ENCODE measurements at regions not wholly inside any gene's neighbourhood (a gene's known extent, or its start where the extent isn't known, plus 50 kb on each side); places are given as distances from the start of the nearest gene placed in this dataset.
"Not testable (repeated sequence)": the region's sequence is repeated elsewhere in the genome, so short reads cannot be mapped to it uniquely, and the experiment has no call there.

GRCh38 chr7:73058-73331 lies 119.4 kb upstream of the FAM20C start:
- H3K4me3 ChIP-seq; H3K27me3 ChIP-seq (ENCODE audit: insufficient read depth in 3 of 3, low read length in 2 of 3); H3K9me3 ChIP-seq; intact Hi-C loops (cut with DNase I); H3K27ac ChIP-seq; DNase-seq; H3K4me1 ChIP-seq; ATAC-seq; H3K36me3 ChIP-seq (ENCODE audit: insufficient read depth in 1 of 2, low read depth in 1 of 2): not testable (repeated sequence)
- WGBS, 3 donors: 50 to 89% (median 71%) methylated on average over 1 of the region's 5 CpGs

GRCh38 chr7:74008-74540 lies 118.3 kb upstream of the FAM20C start:
- peak in 1 of 2 donors; percentile 9 for DNase-seq
- ATAC-seq; H3K36me3 ChIP-seq (ENCODE audit: insufficient read depth in 1 of 2, low read depth in 1 of 2); H3K27me3 ChIP-seq (ENCODE audit: insufficient read depth in 3 of 3, low read length in 2 of 3); H3K4me1 ChIP-seq; H3K27ac ChIP-seq; H3K4me3 ChIP-seq; H3K9me3 ChIP-seq; intact Hi-C loops (cut with DNase I): not testable (repeated sequence)
- 52 to 72% (median 62%) methylated on average over 4 of the region's 4 CpGs for WGBS, 3 donors

DNA sequence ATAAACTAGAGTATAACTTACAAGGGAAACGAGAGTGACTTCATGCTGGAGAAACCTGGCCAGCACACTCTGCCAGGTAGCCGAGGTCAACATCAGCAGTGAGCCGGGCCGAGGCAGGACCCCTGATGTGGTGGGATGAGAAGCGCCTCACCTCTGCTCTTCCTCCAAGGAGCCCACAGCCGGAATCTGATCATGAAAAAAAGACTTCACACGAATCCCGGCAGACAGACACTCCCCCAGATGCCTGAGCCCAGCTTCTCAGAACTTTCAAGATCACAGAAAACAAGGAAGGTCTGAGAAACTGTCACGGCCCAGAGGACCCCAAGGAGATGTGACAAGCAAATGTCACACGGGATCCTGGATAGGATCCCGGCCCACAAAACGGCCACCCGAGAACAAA lies 116.9 kb upstream of the FAM20C start:
- H3K27ac ChIP-seq; H3K9me3 ChIP-seq; H3K4me1 ChIP-seq; ATAC-seq; H3K4me3 ChIP-seq; H3K36me3 ChIP-seq (ENCODE audit: insufficient read depth in 1 of 2, low read depth in 1 of 2); DNase-seq; intact Hi-C loops (cut with DNase I); H3K27me3 ChIP-seq (ENCODE audit: insufficient read depth in 3 of 3, low read length in 2 of 3): not testable (repeated sequence)
- WGBS, 3 donors: 80% methylated on average over 13 of the region's 13 CpGs

GRCh38 chr7:76202-76601 lies 116.2 kb upstream of the FAM20C start:
- H3K9me3 ChIP-seq; H3K27ac ChIP-seq; DNase-seq; intact Hi-C loops (cut with DNase I); H3K36me3 ChIP-seq (ENCODE audit: insufficient read depth in 1 of 2, low read depth in 1 of 2); H3K4me3 ChIP-seq; H3K4me1 ChIP-seq; ATAC-seq; H3K27me3 ChIP-seq (ENCODE audit: insufficient read depth in 3 of 3, low read length in 2 of 3): not testable (repeated sequence)
- 35% methylated on average over 4 to 8 of the region's 11 CpGs; no CpG with 5 or more reads in 1 of the 3 donors for WGBS, 3 donors

DNA sequence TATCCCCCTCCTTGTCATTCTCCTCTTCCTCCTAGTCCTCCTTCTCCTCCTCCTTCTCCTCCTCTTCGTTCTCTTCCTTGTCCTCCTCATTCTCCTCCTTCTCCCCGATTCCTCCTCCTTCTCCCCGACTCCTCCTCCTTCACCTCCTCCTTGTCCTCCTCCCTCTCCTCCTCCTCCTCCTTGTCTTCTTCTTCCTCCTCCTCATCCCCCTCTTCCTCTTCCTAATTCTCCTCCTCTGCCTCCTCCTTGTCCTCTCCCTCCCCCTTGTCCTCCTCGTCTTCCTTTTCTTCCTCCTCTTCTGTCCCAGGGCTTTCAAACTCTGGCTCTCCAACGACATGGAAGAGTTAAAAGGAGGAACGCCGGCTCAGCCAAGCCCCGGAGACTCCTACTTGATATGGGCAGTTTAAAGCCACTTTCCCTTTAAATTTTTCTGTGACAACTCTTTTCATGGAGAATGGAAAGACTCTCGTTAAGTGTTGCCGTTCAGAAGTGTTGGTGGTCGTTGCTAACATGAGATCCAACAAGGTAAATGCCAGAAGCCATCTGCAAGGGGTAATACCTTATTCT lies 115.5 kb upstream of the FAM20C start:
- DNase-seq; H3K4me3 ChIP-seq; H3K27me3 ChIP-seq (ENCODE audit: insufficient read depth in 3 of 3, low read length in 2 of 3); H3K4me1 ChIP-seq; intact Hi-C loops (cut with DNase I); H3K36me3 ChIP-seq (ENCODE audit: insufficient read depth in 1 of 2, low read depth in 1 of 2); H3K9me3 ChIP-seq; H3K27ac ChIP-seq; ATAC-seq: not testable (repeated sequence)
- WGBS, 3 donors: 37 to 45% (median 42%) methylated on average over 6 to 10 of the region's 11 CpGs

DNA sequence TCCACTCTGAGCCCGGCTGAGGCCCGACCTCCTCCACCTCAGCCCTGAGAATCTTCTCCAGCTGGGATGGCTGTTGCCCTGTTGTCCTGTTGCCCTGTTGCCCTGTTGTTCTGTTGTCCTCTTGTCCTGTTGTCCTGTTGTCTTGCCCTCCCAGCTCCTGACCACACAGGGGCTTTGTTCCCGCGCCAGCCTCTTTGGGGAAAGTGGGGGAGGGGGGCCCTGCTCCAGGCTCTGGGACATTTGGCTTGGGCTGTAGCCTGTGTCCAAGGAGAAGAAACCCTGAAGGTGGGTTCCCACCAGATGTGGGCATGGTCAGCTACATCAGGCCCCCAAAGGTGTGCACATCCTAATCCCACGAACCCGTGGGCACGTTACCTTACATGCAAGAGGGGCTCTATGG lies 113.5 kb upstream of the FAM20C start:
- H3K27ac ChIP-seq; H3K4me1 ChIP-seq; H3K27me3 ChIP-seq (ENCODE audit: insufficient read depth in 3 of 3, low read length in 2 of 3); intact Hi-C loops (cut with DNase I); H3K4me3 ChIP-seq; H3K9me3 ChIP-seq; ATAC-seq; H3K36me3 ChIP-seq (ENCODE audit: insufficient read depth in 1 of 2, low read depth in 1 of 2): not testable (repeated sequence)
- WGBS, 3 donors: 83 to 92% (median 92%) methylated on average over 5 to 6 of the region's 7 CpGs
- DNase-seq: peak in 1 of 2 donors; percentile 36

DNA sequence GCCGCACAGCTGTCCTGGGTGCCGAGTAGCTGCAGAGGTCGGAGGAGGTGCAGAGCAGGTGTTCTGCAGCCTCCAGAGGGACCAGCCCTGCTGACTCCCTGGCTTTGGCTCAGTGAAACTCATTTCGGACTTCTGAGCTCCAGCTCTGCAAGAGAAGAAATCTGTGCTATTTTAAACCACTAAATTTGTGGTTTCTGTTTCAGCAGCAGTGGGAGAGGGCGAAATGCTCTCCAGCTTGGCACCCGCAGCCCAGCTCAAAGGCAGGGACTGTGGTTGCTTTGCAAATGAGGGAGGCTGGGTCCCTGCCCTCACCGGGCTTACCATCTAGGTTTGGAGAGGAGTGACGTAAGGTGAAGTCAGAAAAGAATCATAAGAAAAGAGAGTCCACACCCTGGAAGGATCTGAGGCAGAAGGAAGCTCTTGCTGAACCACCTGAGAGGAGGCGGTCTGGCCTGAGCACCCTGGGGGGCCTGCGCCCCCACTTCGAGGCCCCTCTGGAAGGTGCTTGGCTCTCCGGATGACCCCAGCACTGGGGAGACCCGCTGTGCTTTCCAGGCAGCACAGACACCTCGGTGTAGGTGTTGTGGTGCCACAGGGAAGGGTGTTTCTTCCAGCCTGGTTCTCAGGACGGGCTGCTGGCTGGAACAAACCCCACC lies 112.8 kb upstream of the FAM20C start:
- ATAC-seq; H3K4me1 ChIP-seq; H3K27ac ChIP-seq; H3K4me3 ChIP-seq; H3K36me3 ChIP-seq (ENCODE audit: insufficient read depth in 1 of 2, low read depth in 1 of 2); H3K9me3 ChIP-seq; intact Hi-C loops (cut with DNase I); H3K27me3 ChIP-seq (ENCODE audit: insufficient read depth in 3 of 3, low read length in 2 of 3): not testable (repeated sequence)
- 74 to 83% (median 79%) methylated on average over 8 to 13 of the region's 15 CpGs for WGBS, 3 donors
- peak in 1 of 2 donors; percentile 28 for DNase-seq

DNA sequence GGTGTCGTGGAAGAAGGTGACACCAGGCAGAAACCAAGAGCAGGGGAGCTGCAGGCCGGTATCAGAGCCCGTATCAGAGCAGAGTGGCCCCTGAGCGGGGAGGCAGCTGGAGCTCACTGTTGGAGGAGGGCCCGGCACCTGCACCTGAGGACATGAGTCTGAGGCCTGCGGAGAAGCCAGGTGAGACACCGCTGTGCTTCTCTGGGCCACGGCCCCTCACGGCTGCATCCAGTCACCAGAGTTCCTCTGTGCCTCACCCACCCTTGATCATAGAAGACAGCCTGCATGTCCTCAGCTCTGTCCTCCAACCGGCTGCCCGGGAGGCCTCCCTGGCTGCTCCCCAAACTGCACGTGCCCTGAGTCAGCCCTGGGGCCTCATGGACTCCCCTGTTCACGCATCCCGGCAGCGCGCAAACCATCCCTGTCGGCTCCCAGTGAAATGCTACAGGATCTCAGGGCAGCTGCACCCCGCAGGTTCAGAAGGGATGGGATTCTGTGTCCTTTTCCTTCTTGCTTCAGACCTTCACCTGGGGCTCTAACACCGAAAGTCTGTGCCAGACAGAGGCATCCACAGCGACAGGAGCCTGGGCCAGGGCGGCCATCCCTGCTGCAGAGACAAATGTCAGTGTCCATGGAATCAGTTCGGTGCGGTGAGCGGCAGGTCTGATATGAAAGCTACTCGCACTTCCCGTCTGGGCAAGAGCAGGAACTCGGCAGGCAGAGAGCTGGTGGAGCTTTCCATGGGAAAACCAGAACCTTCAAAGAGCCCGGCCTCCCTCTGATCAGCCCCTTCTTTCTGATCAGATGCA lies 111.9 kb upstream of the FAM20C start:
- Histone ChIP-seq H3K36me3 (ENCODE audit: insufficient read depth in 1 of 2, low read depth in 1 of 2) (no peaks in the 10 kb centered on the region), H3K4me1 (no peaks in the 10 kb centered on the region), H3K27me3 (ENCODE audit: insufficient read depth in 3 of 3, low read length in 2 of 3) (no peaks in the 10 kb centered on the region), H3K27ac (no peak overlapping the region), H3K4me3 (no peak overlapping the region), H3K9me3 (no peaks in the 10 kb centered on the region)
- TF ChIP-seq CTCF (IDR thresholded peaks at IDR 0.05): no peak
- ATAC-seq (no peak), DNase-seq (peak in 1 of 2 donors; percentile 45)
- 91 to 94% (median 93%) methylated on average over 27 to 28 of the region's 28 CpGs for WGBS, 3 donors
- intact Hi-C loops (cut with DNase I): no loop called here
